Stimulated activated CD4-positive, alpha-beta T cell treated with anti-CD3 and anti-CD28 coated beads, TNF-alpha, amount 100 ng/mL, for 24 hours (primary cell): ENCODE measurements at regions not wholly inside any gene's neighbourhood (a gene's known extent, or its start where the extent isn't known, plus 50 kb on each side); places are given as distances from the start of the nearest gene placed in this dataset.

Experiments
- DNase-seq, 3 experiments: peaks; one replicate each; pipeline ENCODE4 v3.0.0-alpha.2; 2020; ENCODE audit warnings: low read depth in 3 of 3

DNA sequence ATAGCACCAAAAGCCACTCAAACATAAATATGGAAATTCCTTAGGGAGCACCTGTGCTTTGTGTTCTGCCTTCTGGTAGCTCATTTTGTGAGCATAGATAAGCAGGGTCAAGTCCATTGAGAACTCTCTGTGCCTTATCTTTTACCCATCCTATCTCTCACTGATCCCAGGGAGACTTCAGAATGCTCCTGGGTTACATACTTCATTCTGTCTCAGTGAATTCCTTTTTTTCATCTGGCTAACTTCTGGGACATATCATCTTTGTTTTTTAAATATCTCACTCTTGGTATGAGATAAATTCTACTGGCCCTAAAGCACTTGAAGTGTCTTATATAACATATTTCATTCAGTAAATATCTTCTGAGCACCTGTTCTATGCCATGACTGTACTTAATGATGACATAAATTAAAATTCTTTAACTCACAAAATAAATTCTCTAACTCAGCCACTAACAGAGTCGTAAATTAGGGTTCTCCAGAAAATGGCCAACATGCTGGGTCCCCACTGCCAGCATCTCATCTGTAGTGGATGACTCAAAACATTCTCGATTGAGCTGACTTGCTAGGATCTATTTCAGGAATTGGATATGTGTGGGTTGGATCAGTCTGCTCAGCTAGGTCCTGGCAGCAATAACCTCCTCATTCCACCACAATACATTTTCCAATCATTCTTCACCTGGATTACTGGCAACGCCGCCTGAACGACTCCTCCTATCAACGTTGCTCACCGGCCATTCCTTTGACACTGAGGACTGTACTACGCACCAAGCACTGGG is 170.2 kb downstream of the FOXO1 start:
- DNase-seq: no peak

DNA sequence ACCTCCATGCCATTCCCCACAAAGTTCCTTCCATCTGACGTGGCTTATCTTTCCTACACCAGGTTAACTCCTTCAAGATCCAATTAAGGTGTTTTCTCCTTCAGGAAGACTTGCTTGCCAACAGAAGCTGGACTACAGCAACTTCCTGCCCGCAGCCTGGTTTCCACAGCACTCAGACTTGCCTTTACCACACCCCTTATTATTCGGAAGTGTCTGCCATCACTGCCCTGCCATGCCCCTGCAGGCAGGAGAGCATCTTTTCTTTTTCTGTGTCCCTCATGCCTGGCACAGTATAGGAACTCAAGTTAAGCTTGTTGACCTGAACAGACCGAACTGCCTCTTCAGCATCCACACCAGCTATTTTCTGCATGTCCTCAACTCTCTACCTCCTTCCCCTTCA is 168.0 kb downstream of the FOXO1 start:
- DNase-seq: no peak

DNA sequence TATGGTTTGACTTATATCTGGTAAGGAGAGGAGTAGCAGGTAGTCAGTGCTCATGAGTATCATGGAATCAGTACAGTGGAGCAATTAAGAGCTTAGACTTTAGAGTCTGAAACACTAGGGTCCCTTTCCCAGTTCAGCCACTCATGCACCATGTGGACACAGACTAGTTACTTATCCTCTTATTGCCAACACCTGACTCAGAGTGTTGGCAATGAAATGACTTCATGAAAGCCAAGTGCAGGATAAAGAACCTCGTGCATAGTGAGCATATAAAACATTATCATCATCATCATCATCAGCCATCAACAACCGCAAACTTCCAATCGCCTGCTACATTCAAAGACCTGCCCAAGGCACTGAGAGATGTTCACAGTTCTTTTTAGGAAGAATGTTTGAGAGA is 164.2 kb downstream of the FOXO1 start:
- DNase-seq: no peak

DNA sequence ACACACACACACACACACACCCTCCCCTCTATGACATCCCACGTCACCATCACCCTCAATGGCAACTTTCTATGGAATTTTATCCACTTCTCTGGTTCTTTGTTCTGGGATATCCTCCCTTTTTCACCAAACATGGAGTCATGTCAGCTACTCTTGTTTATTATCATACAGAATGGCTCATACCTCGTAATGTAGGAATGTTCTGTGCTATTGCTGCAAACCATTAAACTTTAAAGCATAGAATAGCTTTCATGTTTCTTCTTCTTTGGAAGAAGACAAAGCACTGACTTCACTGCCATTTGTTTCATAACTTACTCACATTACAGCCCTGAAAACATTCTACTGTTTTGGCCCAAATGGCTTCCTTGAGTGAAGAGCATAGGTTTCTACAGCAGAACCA is 163.4 kb downstream of the FOXO1 start:
- DNase-seq: no peak

DNA sequence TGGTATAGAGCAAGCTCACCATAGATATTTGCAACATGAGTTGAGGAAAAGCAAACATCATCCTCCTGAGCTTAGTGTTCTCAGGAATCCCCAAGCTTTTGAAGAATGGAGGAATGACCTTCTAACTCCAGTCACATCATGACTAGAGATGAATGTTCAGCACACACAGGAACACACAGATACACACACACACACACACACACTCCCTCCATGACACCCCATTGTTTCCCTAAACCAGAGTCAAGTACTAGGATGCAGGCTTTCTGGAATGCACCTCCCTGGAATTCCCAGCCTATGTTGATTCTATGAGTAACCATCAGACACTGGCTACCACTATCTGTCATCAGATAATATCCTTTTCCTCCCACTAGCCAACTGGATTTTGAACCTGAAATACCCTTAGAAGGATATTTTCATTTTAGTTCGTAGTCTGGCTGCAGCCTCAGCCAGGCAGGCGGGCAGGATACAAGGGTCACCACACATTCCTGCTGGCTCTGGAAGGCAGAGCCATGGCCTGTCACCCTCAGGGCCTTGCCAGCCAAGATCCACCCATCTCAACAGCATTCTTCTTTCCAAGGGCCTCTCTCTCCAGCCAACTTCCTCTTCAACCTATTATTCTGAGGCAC is 162.4 kb downstream of the FOXO1 start:
- no peak for DNase-seq

DNA sequence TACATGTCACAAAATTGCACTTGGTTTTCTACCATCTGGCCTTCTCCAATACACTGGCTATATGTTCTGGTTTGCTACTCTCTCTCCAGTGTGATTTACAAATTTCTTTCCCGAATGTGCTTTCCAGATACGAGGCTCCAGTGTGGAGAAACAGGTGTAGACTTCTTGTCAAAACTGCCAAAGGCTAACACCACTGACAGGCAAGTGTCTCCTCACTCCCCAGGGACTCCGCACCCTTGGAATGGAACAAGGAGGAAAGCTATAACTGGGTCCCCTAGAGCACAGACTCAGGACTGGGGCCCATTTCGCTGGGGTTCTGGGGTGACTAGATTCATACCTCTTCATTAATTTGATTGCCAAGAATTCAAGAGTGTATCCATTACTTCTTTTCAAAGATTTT is 161.8 kb downstream of the FOXO1 start:
- no peak for DNase-seq

DNA sequence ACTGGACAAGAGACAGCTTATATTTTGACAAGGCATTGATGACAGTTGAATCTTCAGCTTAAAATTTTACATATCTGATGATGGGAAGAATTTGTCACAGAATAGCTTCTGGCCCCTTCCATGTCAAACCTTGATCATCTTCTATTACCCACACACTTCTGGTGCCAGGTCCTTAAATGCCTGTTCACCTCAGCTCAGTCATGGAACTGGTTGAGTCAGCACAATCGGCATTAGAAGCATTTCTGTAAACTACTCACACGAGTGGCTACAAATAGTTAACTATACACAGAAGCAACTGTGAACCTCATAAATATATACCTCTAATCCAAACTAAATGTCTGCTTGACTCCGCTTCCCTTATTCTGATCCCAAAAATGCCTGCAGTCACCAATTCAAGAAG is 161.2 kb downstream of the FOXO1 start:
- no peak for DNase-seq
